IMR-90 (cell line): ENCODE measurements at regions not wholly inside any gene's neighbourhood (a gene's known extent, or its start where the extent isn't known, plus 50 kb on each side); places are given as distances from the start of the nearest gene placed in this dataset.

ENCODE experiments used
- ATAC-seq: fragments of 200-7000 bp; cut with Tn5 transposase; 2 replicates; pipeline ENCODE4 v1.9.1; 2020; ENCODE audit warnings: low read depth, mild to moderate bottlenecking, moderate library complexity
- BruUV-seq: library from RNA; stranded (reverse); fragments of 400-500 nt; replicated peaks from 2 replicates; lab custom pipeline; 2021; lab: Mats Ljungman, UMichigan
- CTCF ChIA-PET: fragments of 300-600 bp; formaldehyde crosslinking; extraction: SDS; loops from one replicate; lab custom pipeline; 2021; ENCODE audit warnings: antibody characterized with exemption; lab: Yijun Ruan, JAX
- POLR2A ChIA-PET: fragments of 300-600 bp; sonication (Branson Sonifier 250); formaldehyde crosslinking; loops from one replicate; lab custom pipeline; 2022; ENCODE audit warnings: antibody characterized with exemption; ENCODE audit not compliant: unreplicated experiment; lab: Charles Lee
- DNase-seq: peaks from one replicate; pipeline ENCODE4 v3.0.0; 2013
- H2AFZ ChIP-seq: replicated peaks from 2 replicates; pipeline ENCODE3; 2013; ENCODE audit warnings: low read length, mild to moderate bottlenecking; ENCODE audit not compliant: poor library complexity
- H2AK5ac ChIP-seq: 2 replicates; pipeline ENCODE4 v1.6.1; 2013; ENCODE audit warnings: low read depth, low read length, inconsistent platforms
- H2AK9ac ChIP-seq: replicated peaks from 2 replicates; pipeline ENCODE3; 2013; ENCODE audit warnings: mild to moderate bottlenecking, low read depth, low read length, moderate library complexity; ENCODE audit not compliant: poor library complexity
- H2BK120ac ChIP-seq: 2 replicates; pipeline ENCODE4 v1.6.1; 2013; ENCODE audit warnings: low read depth, low read length, inconsistent platforms
- H2BK15ac ChIP-seq: 3 replicates; pipeline ENCODE4 v1.6.1; 2013; ENCODE audit warnings: low read depth, low read length, inconsistent platforms
- H2BK20ac ChIP-seq: 2 replicates; pipeline ENCODE4 v1.6.1; 2013; ENCODE audit warnings: low read depth, mild to moderate bottlenecking, inconsistent platforms, low read length, moderate library complexity
- H2BK5ac ChIP-seq: 2 replicates; pipeline ENCODE4 v1.6.1; 2013; ENCODE audit warnings: mild to moderate bottlenecking, low read depth, low read length, inconsistent platforms; ENCODE audit not compliant: poor library complexity, severe bottlenecking
- H3K14ac ChIP-seq: replicated peaks from 2 replicates; pipeline ENCODE4 v1.6.1; 2013; ENCODE audit warnings: low read depth, low read length, inconsistent platforms
- H3K18ac ChIP-seq: 2 replicates; pipeline ENCODE4 v1.6.1; 2013; ENCODE audit warnings: low read depth, low read length, control low read depth
- H3K23ac ChIP-seq: 2 replicates; pipeline ENCODE4 v1.6.1; 2013; ENCODE audit warnings: low read depth, low read length, inconsistent platforms
- H3K27ac ChIP-seq: 2 replicates; pipeline ENCODE4 v1.5.1; 2013; ENCODE audit warnings: mild to moderate bottlenecking, control low read depth, low read length; ENCODE audit not compliant: insufficient read depth
- H3K27me3 ChIP-seq: 2 replicates; pipeline ENCODE4 v1.6.1; 2013; ENCODE audit warnings: low read length; ENCODE audit not compliant: control insufficient read depth, insufficient read depth
- H3K36me3 ChIP-seq: 2 replicates; pipeline ENCODE4 v1.6.1; 2013; ENCODE audit warnings: low read length, mixed read lengths; ENCODE audit not compliant: control insufficient read depth, insufficient read depth
- H3K4ac ChIP-seq: 2 replicates; pipeline ENCODE4 v1.6.1; 2013; ENCODE audit warnings: low read depth, low read length, inconsistent platforms
- H3K4me1 ChIP-seq: 2 replicates; pipeline ENCODE4 v1.6.1; 2013; ENCODE audit warnings: low read length, mixed read lengths; ENCODE audit not compliant: control insufficient read depth, insufficient read depth
- H3K4me2 ChIP-seq: 2 replicates; pipeline ENCODE4 v1.6.1; 2013; ENCODE audit warnings: low read depth, mild to moderate bottlenecking, control low read depth, low read length, moderate library complexity
- H3K4me3 ChIP-seq: 2 replicates; pipeline ENCODE4 v1.5.1; 2013; ENCODE audit warnings: low read depth, mild to moderate bottlenecking, control low read depth, low read length, moderate library complexity; ENCODE audit not compliant: insufficient read depth
- H3K56ac ChIP-seq: 2 replicates; pipeline ENCODE4 v1.6.1; 2013; ENCODE audit warnings: low read length, inconsistent platforms; ENCODE audit not compliant: insufficient read depth; ENCODE audit errors: extremely low read depth
- H3K79me1 ChIP-seq, 2 experiments: 2 replicates each; pipeline ENCODE4 v1.6.1; 2013; ENCODE audit warnings: low read length in 2 of 2, inconsistent platforms in 1 of 2, low read depth in 1 of 2
- H3K9ac ChIP-seq: 2 replicates; pipeline ENCODE4 v1.6.1; 2013; ENCODE audit warnings: low read depth, low read length, control low read depth
- H3K9me1 ChIP-seq: 2 replicates; pipeline ENCODE4 v1.6.1; 2013; ENCODE audit warnings: low read length, inconsistent platforms; ENCODE audit not compliant: insufficient read depth
- H3K9me3 ChIP-seq: 2 replicates; pipeline ENCODE4 v1.6.1; 2013; ENCODE audit warnings: low read length; ENCODE audit not compliant: control insufficient read depth, insufficient read depth
- H4K20me1 ChIP-seq: 2 replicates; pipeline ENCODE4 v1.6.1; 2013; ENCODE audit warnings: low read length, inconsistent platforms; ENCODE audit not compliant: insufficient read depth
- H4K5ac ChIP-seq: 2 replicates; pipeline ENCODE4 v1.6.1; 2013; ENCODE audit warnings: mild to moderate bottlenecking, low read depth, low read length, control low read depth
- H4K8ac ChIP-seq, 2 experiments: 2 replicates each; pipeline ENCODE4 v1.6.1; 2013; ENCODE audit warnings: low read depth in 2 of 2, low read length in 2 of 2, control low read depth in 1 of 2, inconsistent platforms in 1 of 2
- H4K91ac ChIP-seq: 2 replicates; pipeline ENCODE4 v1.6.1; 2013; ENCODE audit warnings: low read depth, low read length, inconsistent platforms; ENCODE audit not compliant: insufficient read depth
- BHLHE40 ChIP-seq: fragments of 150-350 bp; IDR thresholded peaks from 2 replicates; pipeline ENCODE4 v1.6.1; 2016; ENCODE audit warnings: mild to moderate bottlenecking, low read depth, low read length
- FOS ChIP-seq: fragments of 150-350 bp; IDR thresholded peaks from 2 replicates; pipeline ENCODE4 v1.6.1; 2016; ENCODE audit warnings: low read depth, low read length
- WGBS, 2 experiments: methylation state at CpG; one replicate each; pipeline versions ENCODE4 v1.1.5 to v1.1.7; 2013; ENCODE audit warnings: missing lambda C conversion rate in 2 of 2; ENCODE audit not compliant: insufficient read length in 1 of 2; ENCODE audit errors: extremely low coverage in 2 of 2; 5-methylcytosine and 5-hydroxymethylcytosine counted together
- dilution Hi-C: fragments of 300-500 bp; cut with HindIII; formaldehyde crosslinking; loops from one replicate; pipeline ENCODE4 v1.14.3; 2018; ENCODE audit warnings: low sequenced_read_pairs; ENCODE audit not compliant: unreplicated experiment
- in situ Hi-C: fragments of 300-500 bp; cut with MboI; formaldehyde crosslinking; loops from 3 replicates; pipeline ENCODE4 v1.14.3; 2019; ENCODE audit warnings: low sequenced_read_pairs, inconsistent platforms, mixed read lengths
- intact Hi-C: fragments of 100-400 bp; cut with micrococcal nuclease; formaldehyde crosslinking; loops from 2 replicates; pipeline ENCODE4 v1.10.0; 2022

- Histone ChIP-seq H2AFZ (no peak overlapping the region), H2BK5ac (no peak overlapping the region), H3K79me1 (no peaks in the 10 kb centered on the region), H3K18ac (no peak overlapping the region), H3K27ac (no peak overlapping the region), H3K4ac (no peak overlapping the region), H3K4me1 (peaks cover 7% of the 10 kb centered on the region; the same call in 1 of the 2 replicates), H3K27me3 (peaks cover 43% of the 10 kb centered on the region), H4K91ac (no peak overlapping the region; the same call in 1 of the 2 replicates), H3K4me2 (no peak overlapping the region), H3K56ac (no peak overlapping the region), H3K9me1 (0 out of 2 replicates have a peak, but pooled peaks cover 3% of the 10 kb centered on the region), H4K20me1 (peaks cover 3% of the 10 kb centered on the region; the same call in 1 of the 2 replicates), H4K8ac (no peak overlapping the region; a peak in 1 of 4 replicates), H3K14ac (no peak overlapping the region), H3K36me3 (no peaks in the 10 kb centered on the region), H2AK9ac (no peak overlapping the region), H2BK120ac (no peak overlapping the region), H3K23ac (no peak overlapping the region), H2AK5ac (no peak overlapping the region), H3K9me3 (no peaks in the 10 kb centered on the region), H3K4me3 (no peak overlapping the region), H2BK20ac (no peak overlapping the region), H2BK15ac (no peak overlapping the region), H3K9ac (no peak overlapping the region), H4K5ac (no peak overlapping the region)
- TF ChIP-seq FOS (no peak), BHLHE40 (no peak)
- intact Hi-C loops = no loop called here
- CTCF ChIA-PET = interaction anchor here (1.2 kb wide), 1 partner anchor 14 kb away, joined by 3 read pairs; no protein-coding TSS in a partner anchor
- BruUV-seq = no TSS peak
- DNase-seq (no peak), ATAC-seq (no peak)
- 50% methylated on average over 1 of the region's 2 CpGs; no CpG with 5 or more reads in 1 of the 2 experiments for WGBS, 2 experiments
- POLR2A ChIA-PET = no interaction called here
- dilution Hi-C loops = no loop called here
- in situ Hi-C loops = no loop called here
Measured at GRCh38 chr10:69686866-69687265, 56.8 kb downstream of the FAM241B start.
